GM12878 (cell line): ENCODE measurements at regions not wholly inside any gene's neighbourhood (a gene's known extent, or its start where the extent isn't known, plus 50 kb on each side); places are given as distances from the start of the nearest gene placed in this dataset.

Experiments
- ATAC-seq: fragments of 200-7000 bp; cut with Tn5 transposase; 3 replicates; pipeline ENCODE4 v1.9.1; 2020; ENCODE audit warnings: mild to moderate bottlenecking, moderate library complexity
- BruUV-seq: library from RNA; stranded (reverse); fragments of 400-500 nt; replicated peaks from 2 replicates; lab custom pipeline; 2021; lab: Mats Ljungman, UMichigan
- CTCF ChIA-PET: fragments of 300-600 bp; sonication (Branson Sonifier 250); formaldehyde crosslinking; extraction: SDS; loops from one replicate; lab custom pipeline; 2021; ENCODE audit warnings: inconsistent platforms; lab: Yijun Ruan, JAX
- POLR2A ChIA-PET: fragments of 350-600 bp; formaldehyde crosslinking; extraction: SDS; loops from one replicate; lab custom pipeline; 2021; ENCODE audit warnings: inconsistent platforms; lab: Charles Lee
- RAD21 ChIA-PET: fragments of 300-600 bp; sonication (Branson Sonifier 250); formaldehyde crosslinking; loops from one replicate; lab custom pipeline; 2023; ENCODE audit warnings: antibody characterized with exemption; ENCODE audit not compliant: unreplicated experiment; lab: Charles Lee
- SMC1A ChIA-PET: fragments of 300-600 bp; sonication (Branson Sonifier 250); formaldehyde crosslinking; loops from one replicate; lab custom pipeline; 2023; ENCODE audit not compliant: unreplicated experiment, uncharacterized antibody; lab: Charles Lee
- DNase-seq: peaks from one replicate; pipeline ENCODE4 v3.0.0-alpha.2; 2011; ENCODE audit warnings: low read depth, low spot score
- FAIRE-seq: peaks from 3 replicates; lab custom pipeline; 2011; peaks lifted over from hg19 to GRCh38; lab: Jason Lieb, UNC
- H2AFZ ChIP-seq: 2 replicates; pipeline ENCODE4 v1.6.0; 2011; ENCODE audit warnings: low read depth, low read length, control low read depth; ENCODE audit not compliant: control insufficient read depth
- H3K27ac ChIP-seq: 2 replicates; pipeline ENCODE4 v1.5.1; 2011; ENCODE audit warnings: control low read depth; ENCODE audit not compliant: control insufficient read depth, insufficient read depth
- H3K27me3 ChIP-seq, 2 experiments: replicated peaks in 1 of 2; 2 replicates each; pipeline versions ENCODE4 v1.6.0 to v1.6.1; 2011; ENCODE audit warnings: low read length in 1 of 2; ENCODE audit not compliant: control insufficient read depth in 2 of 2, insufficient read depth in 2 of 2
- H3K36me3 ChIP-seq, 2 experiments: 2 replicates each; pipeline ENCODE4 v1.5.1; 2011; ENCODE audit warnings: low read length in 1 of 2; ENCODE audit not compliant: control insufficient read depth in 2 of 2, insufficient read depth in 2 of 2
- H3K4me1 ChIP-seq: 2 replicates; pipeline ENCODE4 v1.6.1; 2011; ENCODE audit warnings: mild to moderate bottlenecking, low read length, moderate library complexity, mixed read lengths; ENCODE audit not compliant: control insufficient read depth, insufficient read depth
- H3K4me2 ChIP-seq: 2 replicates; pipeline ENCODE4 v1.6.0; 2011; ENCODE audit warnings: control low read depth; ENCODE audit not compliant: control insufficient read depth, insufficient read depth
- H3K4me3 ChIP-seq: fragments of 200-600 bp; sonication (generic); 2 replicates; pipeline ENCODE4 v1.5.1; 2016
- H3K79me2 ChIP-seq: 2 replicates; pipeline ENCODE4 v1.6.0; 2011; ENCODE audit warnings: low read length; ENCODE audit not compliant: control insufficient read depth, insufficient read depth
- H3K9ac ChIP-seq: 2 replicates; pipeline ENCODE4 v1.8.0; 2011; ENCODE audit warnings: low read length, control low read depth, mixed read lengths; ENCODE audit not compliant: control insufficient read depth, insufficient read depth
- H3K9me3 ChIP-seq: replicated peaks from 3 replicates; pipeline ENCODE4 v1.5.1; 2011; ENCODE audit warnings: mild to moderate bottlenecking, low read length; ENCODE audit not compliant: control insufficient read depth, insufficient read depth
- H4K20me1 ChIP-seq: 2 replicates; pipeline ENCODE4 v1.6.0; 2011; ENCODE audit not compliant: control insufficient read depth, insufficient read depth
- BRCA1 ChIP-seq: IDR thresholded peaks from 2 replicates; pipeline ENCODE4 v1.6.1; 2011; ENCODE audit warnings: low read depth, low read length, improper control_type of control experiment
- EP300 ChIP-seq, 2 experiments: fragments of 150-350 bp in 1 of 2; IDR thresholded peaks; 2 replicates each; pipeline ENCODE4 v1.6.1; 2011 to 2012; ENCODE audit warnings: low read depth in 2 of 2, low read length in 2 of 2, borderline replicate concordance in 1 of 2, improper control_type of control experiment in 1 of 2, inconsistent platforms in 1 of 2; ENCODE audit not compliant: control insufficient read depth in 1 of 2
- FOXM1 ChIP-seq: IDR thresholded peaks from 2 replicates; pipeline ENCODE4 v1.6.1; 2012; ENCODE audit warnings: low read depth, mild to moderate bottlenecking, inconsistent platforms, low read length, moderate library complexity
- HSF1 ChIP-seq: fragments of 150-350 bp; IDR thresholded peaks from 2 replicates; pipeline ENCODE4 v1.6.1; 2014; ENCODE audit warnings: mild to moderate bottlenecking, low read depth, low read length
- IKZF1 ChIP-seq: fragments of 450-650 bp; conservative IDR thresholded peaks from 2 replicates; pipeline ENCODE4 v1.6.1; 2017; ENCODE audit warnings: antibody characterized with exemption, mild to moderate bottlenecking
- KDM1A ChIP-seq: fragments of 200-600 bp; sonication (generic); IDR thresholded peaks from 2 replicates; pipeline ENCODE4 v1.6.1; 2016; ENCODE audit warnings: borderline replicate concordance
- MTA2 ChIP-seq: fragments of 450-650 bp; IDR thresholded peaks from 2 replicates; pipeline ENCODE4 v1.6.1; 2016; ENCODE audit warnings: low read depth, mild to moderate bottlenecking, moderate library complexity
- NR2C1 ChIP-seq: fragments of 450-650 bp; IDR thresholded peaks from 2 replicates; pipeline ENCODE4 v1.6.1; 2017; ENCODE audit warnings: antibody characterized with exemption, mild to moderate bottlenecking, moderate library complexity
- NR2C2 ChIP-seq: IDR thresholded peaks from 2 replicates; pipeline ENCODE4 v1.6.1; 2011; ENCODE audit warnings: borderline replicate concordance, low read depth; ENCODE audit not compliant: control insufficient read depth, insufficient read length
- POLR2AphosphoS2 ChIP-seq: IDR thresholded peaks from 2 replicates; pipeline ENCODE4 v1.6.1; 2011; ENCODE audit warnings: low read depth, mild to moderate bottlenecking, low read length, improper control_type of control experiment, moderate library complexity
- SMAD5 ChIP-seq: IDR thresholded peaks from 2 replicates; pipeline ENCODE4 v1.6.1; 2016; ENCODE audit warnings: antibody characterized with exemption, low read depth
- TAF1 ChIP-seq: IDR thresholded peaks from 2 replicates; pipeline ENCODE4 v1.6.1; 2011; ENCODE audit warnings: mild to moderate bottlenecking, low read depth, low read length, borderline replicate concordance
- ZBED1 ChIP-seq: IDR thresholded peaks from 2 replicates; pipeline ENCODE4 v1.6.1; 2016; ENCODE audit warnings: borderline replicate concordance
- ZNF24 ChIP-seq: fragments of 450-650 bp; IDR thresholded peaks from 2 replicates; pipeline ENCODE4 v1.6.1; 2017; ENCODE audit warnings: antibody characterized with exemption, mild to moderate bottlenecking
- ZSCAN29 ChIP-seq: fragments of 450-650 bp; IDR thresholded peaks from 2 replicates; pipeline ENCODE4 v1.6.1; 2017; ENCODE audit warnings: mild to moderate bottlenecking, moderate library complexity
- WGBS: methylation state at CpG from one replicate; pipeline ENCODE4 v1.1.6; 2016; ENCODE audit warnings: low lambda C conversion rate; ENCODE audit not compliant: insufficient replicate concordance, insufficient coverage; ENCODE audit errors: missing lambda C conversion rate; 5-methylcytosine and 5-hydroxymethylcytosine counted together
- in situ Hi-C: fragments of 300-500 bp; cut with MboI; formaldehyde crosslinking; loops from 9 replicates; pipeline ENCODE4 v1.14.3; 2018; ENCODE audit warnings: mixed read lengths
- intact Hi-C: fragments of 100-400 bp; cut with micrococcal nuclease; formaldehyde crosslinking; loops from one replicate; pipeline ENCODE4 v1.14.2; 2022; ENCODE audit not compliant: unreplicated experiment

- Histone ChIP-seq H3K27me3 (no peaks in the 10 kb centered on the region), H4K20me1 (no peaks in the 10 kb centered on the region), H3K79me2 (no peaks in the 10 kb centered on the region), H3K4me1 (no peaks in the 10 kb centered on the region), H3K9ac (no peak overlapping the region), H3K36me3 (no peaks in the 10 kb centered on the region), H3K27ac (no peak overlapping the region), H3K4me2 (no peak overlapping the region), H3K4me3 (no peak overlapping the region), H2AFZ (no peak overlapping the region), H3K9me3 (no peaks in the 10 kb centered on the region)
- 33% methylated on average over 3 of the region's 3 CpGs for WGBS
- FAIRE-seq, result no peak
- TF ChIP-seq HSF1, result no peak
- no peak for TF ChIP-seq BRCA1
- no peak for TF ChIP-seq MTA2
- TF ChIP-seq ZSCAN29, result no peak
- no peak for TF ChIP-seq EP300 (IDR thresholded peaks at IDR 0.05; ENCODE audit: borderline replicate concordance in 1 of 2, control insufficient read depth in 1 of 2, low read depth in 2 of 2, low read length in 2 of 2)
- no peak for TF ChIP-seq SMAD5
- no peak for TF ChIP-seq ZBED1
- TF ChIP-seq NR2C2, result no peak
- no peak for TF ChIP-seq KDM1A
- TF ChIP-seq FOXM1, result no peak
- no peak for TF ChIP-seq TAF1
- TF ChIP-seq ZNF24, result no peak
- TF ChIP-seq IKZF1, result no peak
- TF ChIP-seq NR2C1, result no peak
- TF ChIP-seq POLR2AphosphoS2, result no peak
- in situ Hi-C loops (no loop called here), intact Hi-C loops (no loop called here)
- CTCF ChIA-PET, result interaction anchor here (0.6 kb wide), 1 partner anchor 69 kb away, joined by 3 read pairs; no protein-coding TSS in a partner anchor
- RAD21 ChIA-PET, result no interaction called here
- DNase-seq, result no peak
- SMC1A ChIA-PET, result no interaction called here
- ATAC-seq, result no peak
- no TSS peak for BruUV-seq
- POLR2A ChIA-PET, result interaction anchor here (0.5 kb wide), 1 partner anchor 975 kb away, joined by 3 read pairs; no protein-coding TSS in a partner anchor
Observed at GRCh38 chr3:109411547-109411946, 74.2 kb upstream of the DPPA4 start.
